ENCODE measurements at regions not wholly inside any gene's neighbourhood (a gene's known extent, or its start where the extent isn't known, plus 50 kb on each side); places are given as distances from the start of the nearest gene placed in this dataset.

DNA sequence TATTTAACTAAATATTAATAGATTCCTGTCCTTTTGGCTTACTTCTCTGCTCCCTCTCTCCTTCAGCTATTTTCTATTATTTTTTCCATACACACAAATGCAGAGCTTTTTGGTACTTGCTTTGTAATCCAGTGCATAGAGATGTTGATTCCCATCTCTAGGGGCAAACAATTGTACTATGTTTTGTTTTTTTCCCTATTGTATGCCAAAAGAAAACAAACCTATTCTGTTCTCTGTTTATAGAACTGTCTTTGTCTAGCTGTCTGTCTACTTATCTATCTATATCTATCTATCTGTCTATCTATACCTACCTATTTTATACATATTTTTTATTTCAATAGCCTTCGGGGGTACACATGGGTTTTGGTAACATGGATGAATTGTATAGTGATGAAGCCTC is 121.6 kb upstream of the LIFR start:
- TF ChIP-seq SIN3A (IDR thresholded peaks at IDR 0.05; ENCODE audit: borderline replicate concordance, insufficient read depth, low read length) (no peak), FOXP2 (optimal IDR thresholded peaks at IDR 0.05; ENCODE audit: borderline replicate concordance, extremely low read depth, extremely low read length, insufficient read depth) (no peak), TAF1 (IDR thresholded peaks at IDR 0.05; ENCODE audit: borderline replicate concordance, insufficient read depth, low read length) (no peak), POLR2AphosphoS5 (IDR thresholded peaks at IDR 0.05; ENCODE audit: low read depth, low read length) (no peak)
- TF ChIP-seq, protein P1, sequence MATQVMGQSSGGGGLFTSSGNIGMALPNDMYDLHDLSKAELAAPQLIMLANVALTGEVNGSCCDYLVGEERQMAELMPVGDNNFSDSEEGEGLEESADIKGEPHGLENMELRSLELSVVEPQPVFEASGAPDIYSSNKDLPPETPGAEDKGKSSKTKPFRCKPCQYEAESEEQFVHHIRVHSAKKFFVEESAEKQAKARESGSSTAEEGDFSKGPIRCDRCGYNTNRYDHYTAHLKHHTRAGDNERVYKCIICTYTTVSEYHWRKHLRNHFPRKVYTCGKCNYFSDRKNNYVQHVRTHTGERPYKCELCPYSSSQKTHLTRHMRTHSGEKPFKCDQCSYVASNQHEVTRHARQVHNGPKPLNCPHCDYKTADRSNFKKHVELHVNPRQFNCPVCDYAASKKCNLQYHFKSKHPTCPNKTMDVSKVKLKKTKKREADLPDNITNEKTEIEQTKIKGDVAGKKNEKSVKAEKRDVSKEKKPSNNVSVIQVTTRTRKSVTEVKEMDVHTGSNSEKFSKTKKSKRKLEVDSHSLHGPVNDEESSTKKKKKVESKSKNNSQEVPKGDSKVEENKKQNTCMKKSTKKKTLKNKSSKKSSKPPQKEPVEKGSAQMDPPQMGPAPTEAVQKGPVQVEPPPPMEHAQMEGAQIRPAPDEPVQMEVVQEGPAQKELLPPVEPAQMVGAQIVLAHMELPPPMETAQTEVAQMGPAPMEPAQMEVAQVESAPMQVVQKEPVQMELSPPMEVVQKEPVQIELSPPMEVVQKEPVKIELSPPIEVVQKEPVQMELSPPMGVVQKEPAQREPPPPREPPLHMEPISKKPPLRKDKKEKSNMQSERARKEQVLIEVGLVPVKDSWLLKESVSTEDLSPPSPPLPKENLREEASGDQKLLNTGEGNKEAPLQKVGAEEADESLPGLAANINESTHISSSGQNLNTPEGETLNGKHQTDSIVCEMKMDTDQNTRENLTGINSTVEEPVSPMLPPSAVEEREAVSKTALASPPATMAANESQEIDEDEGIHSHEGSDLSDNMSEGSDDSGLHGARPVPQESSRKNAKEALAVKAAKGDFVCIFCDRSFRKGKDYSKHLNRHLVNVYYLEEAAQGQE (IDR thresholded peaks at IDR 0.05; ENCODE audit: insufficient read depth in 1 of 2, low read depth in 2 of 2, low read length in 2 of 2): no peak

DNA sequence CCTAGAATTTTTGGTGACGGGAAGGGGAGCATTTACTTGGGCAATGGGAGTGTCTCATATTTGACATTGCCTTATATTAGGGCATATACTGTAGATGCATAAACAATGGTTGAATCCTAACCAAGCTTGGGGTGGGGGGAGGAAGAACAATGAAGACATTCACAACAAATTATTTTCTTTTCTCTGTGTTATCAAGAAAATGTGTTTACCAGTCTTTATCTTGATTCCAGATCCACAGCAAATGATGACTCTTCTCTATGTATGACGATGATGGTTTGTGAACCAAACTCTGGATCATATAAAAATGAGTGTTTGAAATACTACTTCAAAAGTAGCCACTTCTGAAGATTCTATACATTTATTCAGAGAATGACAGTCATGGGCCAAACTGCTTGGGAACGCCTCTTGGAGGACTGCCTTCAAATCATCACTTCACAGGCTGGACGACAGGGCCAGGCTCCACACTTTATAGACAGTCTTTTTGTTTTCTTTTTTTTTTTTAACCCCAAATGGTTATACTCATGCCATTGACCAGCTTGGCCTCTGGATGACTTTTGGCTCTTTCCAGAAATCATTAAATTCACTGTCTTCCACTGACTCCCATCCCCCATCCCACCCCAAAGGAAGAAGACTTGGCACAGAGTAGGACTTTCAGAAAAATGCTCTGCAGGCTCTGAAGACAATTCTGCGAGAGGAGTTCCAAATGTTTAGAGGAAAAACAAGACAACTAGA is 123.8 kb upstream of the LIFR start:
- no peak for TF ChIP-seq TAF1 (IDR thresholded peaks at IDR 0.05; ENCODE audit: borderline replicate concordance, insufficient read depth, low read length)
- TF ChIP-seq POLR2AphosphoS5 (IDR thresholded peaks at IDR 0.05; ENCODE audit: low read depth, low read length): no peak
- TF ChIP-seq FOXP2 (optimal IDR thresholded peaks at IDR 0.05; ENCODE audit: borderline replicate concordance, extremely low read depth, extremely low read length, insufficient read depth): no peak
- TF ChIP-seq SIN3A (IDR thresholded peaks at IDR 0.05; ENCODE audit: borderline replicate concordance, insufficient read depth, low read length): no peak
- TF ChIP-seq, protein P1 (IDR thresholded peaks at IDR 0.05; ENCODE audit: insufficient read depth in 1 of 2, low read depth in 2 of 2, low read length in 2 of 2): no peak

- TF ChIP-seq SIN3A (IDR thresholded peaks at IDR 0.05; ENCODE audit: borderline replicate concordance, insufficient read depth, low read length) (no peak), TAF1 (IDR thresholded peaks at IDR 0.05; ENCODE audit: borderline replicate concordance, insufficient read depth, low read length) (no peak), POLR2AphosphoS5 (IDR thresholded peaks at IDR 0.05; ENCODE audit: low read depth, low read length) (no peak)
- TF ChIP-seq, protein P1 (IDR thresholded peaks at IDR 0.05; ENCODE audit: insufficient read depth in 1 of 2, low read depth in 2 of 2, low read length in 2 of 2): no peak
Observed at GRCh38 chr5:38681029-38681706, 124.7 kb upstream of the LIFR start.

GRCh38 chr5:38681966-38682365 is 125.5 kb upstream of the LIFR start:
- TF ChIP-seq FOXP2 (optimal IDR thresholded peaks at IDR 0.05; ENCODE audit: borderline replicate concordance, extremely low read depth, extremely low read length, insufficient read depth): no peak
- TF ChIP-seq, protein P1 (IDR thresholded peaks at IDR 0.05; ENCODE audit: insufficient read depth in 1 of 2, low read depth in 2 of 2, low read length in 2 of 2): no peak
- no peak for TF ChIP-seq POLR2AphosphoS5 (IDR thresholded peaks at IDR 0.05; ENCODE audit: low read depth, low read length)
- TF ChIP-seq TAF1 (IDR thresholded peaks at IDR 0.05; ENCODE audit: borderline replicate concordance, insufficient read depth, low read length): no peak
- no peak for TF ChIP-seq SIN3A (IDR thresholded peaks at IDR 0.05; ENCODE audit: borderline replicate concordance, insufficient read depth, low read length)

Measured in PFSK-1 (cell line).